PFSK-1 (cell line): ENCODE measurements at regions not wholly inside any gene's neighbourhood (a gene's known extent, or its start where the extent isn't known, plus 50 kb on each side); places are given as distances from the start of the nearest gene placed in this dataset.

Source experiments
- FOXP2 ChIP-seq: optimal IDR thresholded peaks from 2 replicates; pipeline ENCODE3; 2011; ENCODE audit warnings: borderline replicate concordance, control low read depth, inconsistent platforms; ENCODE audit not compliant: insufficient read depth; ENCODE audit errors: extremely low read length, extremely low read depth
- POLR2AphosphoS5 ChIP-seq: IDR thresholded peaks from 2 replicates; pipeline ENCODE4 v1.6.1; 2012; ENCODE audit warnings: low read depth, mild to moderate bottlenecking, control low read depth, low read length, moderate library complexity
- SIN3A ChIP-seq: IDR thresholded peaks from 2 replicates; pipeline ENCODE4 v1.6.1; 2012; ENCODE audit warnings: mild to moderate bottlenecking, low read length, moderate library complexity, borderline replicate concordance; ENCODE audit not compliant: insufficient read depth
- TAF1 ChIP-seq: IDR thresholded peaks from 2 replicates; pipeline ENCODE4 v1.6.1; 2012; ENCODE audit warnings: low read length, control low read depth, borderline replicate concordance; ENCODE audit not compliant: insufficient read depth
- TF ChIP-seq, protein P1 (sequence below), 2 experiments: IDR thresholded peaks; 2 replicates each; pipeline versions ENCODE4 v1.6.1 to v1.8.0; 2011 to 2012; ENCODE audit warnings: low read depth in 2 of 2, low read length in 2 of 2, control low read depth in 1 of 2, inconsistent platforms in 1 of 2, mild to moderate bottlenecking in 1 of 2, moderate library complexity in 1 of 2; ENCODE audit not compliant: insufficient read depth in 1 of 2

DNA sequence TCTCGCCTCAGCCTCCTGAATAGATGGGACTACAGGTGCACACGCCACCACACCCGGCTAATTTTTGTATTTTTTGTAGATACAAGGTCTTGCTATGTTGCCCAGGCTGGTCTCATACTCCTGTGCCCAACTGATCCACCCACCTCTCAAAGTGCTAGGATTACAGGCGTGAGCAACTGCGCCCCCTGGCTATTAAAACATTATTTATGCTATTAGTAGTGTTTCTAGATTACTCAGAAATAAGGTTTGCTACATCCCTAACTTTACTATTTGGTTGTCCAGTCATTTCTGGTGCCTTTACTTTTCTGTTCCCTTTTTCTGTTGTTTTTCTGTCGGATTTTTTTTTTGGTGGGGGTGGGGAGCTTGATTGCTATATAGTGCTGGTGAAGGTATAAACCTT lies 393.6 kb upstream of the TPM1 start:
- TF ChIP-seq POLR2AphosphoS5 (no peak), FOXP2 (no peak), TAF1 (no peak), SIN3A (no peak)
- TF ChIP-seq, protein P1, sequence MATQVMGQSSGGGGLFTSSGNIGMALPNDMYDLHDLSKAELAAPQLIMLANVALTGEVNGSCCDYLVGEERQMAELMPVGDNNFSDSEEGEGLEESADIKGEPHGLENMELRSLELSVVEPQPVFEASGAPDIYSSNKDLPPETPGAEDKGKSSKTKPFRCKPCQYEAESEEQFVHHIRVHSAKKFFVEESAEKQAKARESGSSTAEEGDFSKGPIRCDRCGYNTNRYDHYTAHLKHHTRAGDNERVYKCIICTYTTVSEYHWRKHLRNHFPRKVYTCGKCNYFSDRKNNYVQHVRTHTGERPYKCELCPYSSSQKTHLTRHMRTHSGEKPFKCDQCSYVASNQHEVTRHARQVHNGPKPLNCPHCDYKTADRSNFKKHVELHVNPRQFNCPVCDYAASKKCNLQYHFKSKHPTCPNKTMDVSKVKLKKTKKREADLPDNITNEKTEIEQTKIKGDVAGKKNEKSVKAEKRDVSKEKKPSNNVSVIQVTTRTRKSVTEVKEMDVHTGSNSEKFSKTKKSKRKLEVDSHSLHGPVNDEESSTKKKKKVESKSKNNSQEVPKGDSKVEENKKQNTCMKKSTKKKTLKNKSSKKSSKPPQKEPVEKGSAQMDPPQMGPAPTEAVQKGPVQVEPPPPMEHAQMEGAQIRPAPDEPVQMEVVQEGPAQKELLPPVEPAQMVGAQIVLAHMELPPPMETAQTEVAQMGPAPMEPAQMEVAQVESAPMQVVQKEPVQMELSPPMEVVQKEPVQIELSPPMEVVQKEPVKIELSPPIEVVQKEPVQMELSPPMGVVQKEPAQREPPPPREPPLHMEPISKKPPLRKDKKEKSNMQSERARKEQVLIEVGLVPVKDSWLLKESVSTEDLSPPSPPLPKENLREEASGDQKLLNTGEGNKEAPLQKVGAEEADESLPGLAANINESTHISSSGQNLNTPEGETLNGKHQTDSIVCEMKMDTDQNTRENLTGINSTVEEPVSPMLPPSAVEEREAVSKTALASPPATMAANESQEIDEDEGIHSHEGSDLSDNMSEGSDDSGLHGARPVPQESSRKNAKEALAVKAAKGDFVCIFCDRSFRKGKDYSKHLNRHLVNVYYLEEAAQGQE (IDR thresholded peaks at IDR 0.05; ENCODE audit: insufficient read depth in 1 of 2, low read depth in 2 of 2, low read length in 2 of 2), result no peak
